GM21526 (cell line): ENCODE measurements at regions not wholly inside any gene's neighbourhood (a gene's known extent, or its start where the extent isn't known, plus 50 kb on each side); places are given as distances from the start of the nearest gene placed in this dataset.

Source experiments
- ATAC-seq: cut with Tn5 transposase; IDR thresholded peaks from one replicate; pipeline ENCODE4 v1.9.1; 2021; ENCODE audit warnings: moderate library complexity; ENCODE audit not compliant: unreplicated experiment, low FRiP score

DNA sequence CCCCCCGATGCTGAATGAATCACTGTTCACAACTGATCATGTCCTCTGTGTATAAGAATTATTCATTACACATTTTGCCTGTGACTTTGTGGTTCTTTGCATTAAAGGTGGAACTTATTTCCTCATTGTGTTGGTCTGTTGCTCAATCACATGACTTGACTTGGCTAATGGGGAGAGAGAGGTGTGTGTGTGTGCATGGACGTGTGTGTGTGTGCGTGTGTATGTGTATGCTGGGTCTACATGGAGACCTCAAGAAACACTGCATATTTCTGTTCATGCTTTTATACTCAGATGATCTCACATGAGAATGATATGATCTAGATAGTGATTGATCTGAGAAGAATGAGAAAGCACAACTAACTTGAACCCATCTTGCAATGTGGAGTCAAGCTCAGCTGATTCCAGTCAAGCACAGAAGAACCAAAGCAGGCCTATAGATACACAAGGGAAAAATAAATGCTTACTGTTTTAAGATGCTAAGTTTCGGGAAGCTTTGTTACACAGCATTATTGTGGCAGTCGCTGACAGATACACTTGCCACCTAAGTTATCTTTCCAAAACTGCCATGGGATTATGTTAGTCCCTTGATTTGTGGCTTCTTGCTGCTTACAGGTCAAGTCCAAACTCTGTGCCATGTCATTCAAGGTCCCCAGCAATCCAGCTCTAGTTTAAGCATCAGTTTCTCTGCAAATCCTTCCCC lies 167.9 kb upstream of the ZFHX3 start:
- no peak for ATAC-seq

DNA sequence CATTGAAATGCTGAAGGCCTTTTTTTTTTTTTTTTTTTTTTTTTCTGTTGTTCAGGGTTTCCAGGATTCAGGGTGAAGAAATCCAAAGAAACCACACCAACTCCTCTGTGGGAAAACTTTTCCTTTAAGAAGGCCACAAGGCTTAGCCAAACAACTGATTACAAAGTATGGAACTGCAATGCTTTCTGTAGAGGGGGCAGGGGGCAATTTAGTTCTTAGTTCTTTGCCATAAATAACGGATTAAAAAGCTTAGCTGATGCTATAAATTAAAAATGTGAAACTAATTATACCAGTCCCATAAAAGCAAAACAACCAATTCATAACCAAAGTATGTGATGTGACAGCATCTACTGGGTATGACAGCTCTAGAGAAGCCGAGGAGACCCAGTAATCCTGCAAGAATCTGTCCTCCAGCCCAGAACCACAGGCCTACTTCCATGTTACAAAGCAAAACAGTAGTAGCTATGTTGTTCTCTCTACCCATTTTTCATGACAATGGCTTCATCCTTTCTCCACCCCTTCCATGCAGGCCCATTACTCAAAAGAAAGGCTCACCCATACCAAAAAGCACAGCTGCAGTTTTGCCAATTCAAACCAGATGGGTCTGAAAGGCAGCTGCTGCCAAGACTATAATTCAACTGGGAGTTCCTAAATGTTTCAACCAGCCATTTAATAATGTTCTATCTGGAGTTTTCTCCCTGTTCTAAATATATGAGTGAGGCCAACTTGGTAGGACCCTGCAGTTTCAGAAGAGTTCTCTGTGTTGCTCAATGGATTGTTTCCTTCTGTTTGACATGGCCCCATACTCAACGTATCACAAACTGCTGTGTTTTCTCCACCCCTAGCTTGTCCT lies 167.1 kb upstream of the ZFHX3 start:
- no peak for ATAC-seq

DNA sequence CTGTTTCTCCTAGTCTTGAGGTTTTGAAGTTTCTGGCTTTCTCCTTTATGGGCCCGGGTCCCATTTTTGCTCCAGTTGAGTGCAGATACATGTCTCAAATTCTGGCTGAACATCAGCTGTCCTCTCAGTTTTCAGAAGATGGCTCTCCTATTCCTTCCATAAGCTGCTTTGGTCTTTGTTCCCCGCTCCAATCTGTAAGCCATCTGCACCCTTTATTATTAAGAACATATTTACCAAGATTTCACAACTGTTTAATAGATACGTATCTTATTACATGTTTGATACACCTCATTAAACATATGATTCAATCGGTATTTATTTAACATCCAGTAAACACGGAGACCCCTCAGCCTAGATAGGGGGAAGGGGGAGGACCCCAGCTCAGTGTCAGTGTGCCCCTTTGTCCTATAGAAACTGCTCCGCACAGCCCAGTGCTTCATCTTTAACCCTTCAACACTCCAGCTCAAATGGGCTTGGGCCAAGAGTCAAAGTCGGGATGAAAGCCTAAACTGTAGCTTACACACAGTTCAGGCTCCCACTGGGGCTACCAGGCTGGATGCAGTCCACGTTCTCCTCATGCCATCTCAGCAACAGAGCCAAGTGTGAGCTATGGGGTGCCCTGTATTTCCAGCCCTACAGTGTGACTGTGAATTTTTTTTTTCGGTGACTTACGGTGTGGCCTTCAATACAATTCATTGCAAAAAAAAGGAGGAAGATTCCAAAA lies 166.0 kb upstream of the ZFHX3 start:
- ATAC-seq: no peak

DNA sequence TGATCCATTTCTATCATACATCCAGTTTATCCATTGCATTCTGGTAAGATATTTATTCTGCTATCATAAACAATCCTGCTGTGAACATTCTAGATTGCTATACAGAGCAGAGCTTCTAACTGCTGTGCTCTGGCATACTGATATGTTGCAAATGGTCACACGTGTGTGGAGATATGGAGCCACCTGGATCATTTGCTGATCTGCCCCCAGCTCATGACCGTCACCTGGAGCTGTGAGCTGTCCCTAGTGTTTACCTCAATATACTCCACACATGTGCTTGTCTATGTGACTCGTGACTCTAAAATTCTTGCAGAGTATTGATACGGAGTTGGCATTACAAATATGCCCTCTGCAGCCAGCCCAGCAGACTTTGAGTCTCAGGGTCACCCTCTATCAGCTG lies 164.5 kb upstream of the ZFHX3 start:
- ATAC-seq: no peak

DNA sequence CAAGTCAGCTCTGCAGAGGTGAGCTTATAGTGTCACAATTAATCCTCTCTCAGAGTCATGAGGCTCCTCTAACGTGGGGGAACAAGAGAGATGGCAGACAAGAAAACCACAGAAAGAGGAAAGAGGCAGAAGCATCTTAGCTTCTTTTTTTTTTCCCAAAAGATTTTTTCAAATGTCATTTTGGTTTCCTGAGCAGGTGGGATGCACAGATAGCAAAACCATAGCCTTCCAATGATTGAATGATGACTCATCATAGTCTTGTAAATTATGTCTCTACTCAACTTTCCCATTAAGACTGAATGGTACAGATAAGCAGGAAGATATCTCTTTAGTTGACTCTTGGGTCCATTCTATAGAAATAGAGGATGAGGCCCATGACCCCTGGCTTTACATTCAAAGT lies 162.8 kb upstream of the ZFHX3 start:
- ATAC-seq: no peak

DNA sequence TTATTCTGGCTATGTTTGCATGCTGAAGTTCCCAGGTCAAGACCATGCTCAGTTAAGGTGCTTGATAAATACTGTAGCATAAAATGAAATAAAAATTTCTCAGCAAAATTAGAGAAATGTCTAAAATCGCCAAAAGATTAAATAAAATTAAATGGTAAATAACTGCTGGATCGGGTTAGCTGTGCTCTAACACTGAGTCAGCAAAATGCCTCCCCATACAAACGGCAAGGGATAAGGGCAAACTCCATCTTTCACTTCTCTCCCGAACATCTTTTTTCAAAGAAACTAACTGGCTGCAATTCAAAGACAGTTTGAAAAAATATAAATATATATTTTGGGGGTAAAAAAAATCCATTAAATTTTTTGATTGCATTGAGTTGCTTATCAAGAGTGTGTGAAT lies 162.2 kb upstream of the ZFHX3 start:
- no peak for ATAC-seq

DNA sequence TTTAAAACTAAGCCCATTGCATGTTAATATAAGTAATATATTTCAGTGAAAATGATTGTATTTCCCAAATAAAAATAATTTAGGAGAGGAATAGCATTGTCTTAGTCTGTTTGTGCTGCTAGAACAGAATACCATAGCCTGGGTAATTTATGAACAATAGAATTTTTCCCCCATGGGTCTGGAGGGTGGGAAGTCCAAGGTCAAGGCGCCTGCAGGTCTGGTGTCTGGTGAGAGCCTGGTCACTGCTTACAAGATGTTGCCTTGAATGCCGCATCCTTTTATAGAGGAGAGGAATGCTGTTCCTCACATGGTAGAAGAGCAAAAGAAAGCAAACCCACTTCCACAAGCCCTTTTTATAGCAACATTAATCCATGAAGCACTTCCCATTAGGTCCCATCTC lies 161.3 kb upstream of the ZFHX3 start:
- no peak for ATAC-seq

DNA sequence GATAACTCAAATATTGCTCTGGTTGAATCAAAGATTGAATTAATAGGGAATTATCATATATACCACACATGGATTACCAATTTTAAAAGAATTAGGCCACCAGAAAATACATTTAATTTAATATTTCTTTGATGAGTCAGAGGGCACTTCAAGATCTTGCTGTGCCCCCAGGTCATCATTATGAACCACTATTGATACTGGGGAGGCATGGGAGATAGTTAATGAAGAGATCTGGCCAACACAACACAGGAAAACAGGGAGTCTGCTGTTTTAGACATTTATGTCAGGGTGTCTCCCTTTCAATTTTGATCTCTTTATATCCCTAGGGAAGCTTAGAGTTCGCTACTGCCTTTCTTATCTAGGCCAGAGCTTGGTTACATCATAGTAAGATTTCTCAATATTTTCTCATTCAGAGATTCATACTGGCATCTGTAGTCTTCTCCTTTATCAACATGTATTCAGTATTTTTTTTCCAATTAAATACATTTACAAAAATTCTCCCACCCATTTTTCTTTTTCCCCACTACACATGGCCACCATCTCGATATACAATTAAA lies 158.3 kb upstream of the ZFHX3 start:
- no peak for ATAC-seq

DNA sequence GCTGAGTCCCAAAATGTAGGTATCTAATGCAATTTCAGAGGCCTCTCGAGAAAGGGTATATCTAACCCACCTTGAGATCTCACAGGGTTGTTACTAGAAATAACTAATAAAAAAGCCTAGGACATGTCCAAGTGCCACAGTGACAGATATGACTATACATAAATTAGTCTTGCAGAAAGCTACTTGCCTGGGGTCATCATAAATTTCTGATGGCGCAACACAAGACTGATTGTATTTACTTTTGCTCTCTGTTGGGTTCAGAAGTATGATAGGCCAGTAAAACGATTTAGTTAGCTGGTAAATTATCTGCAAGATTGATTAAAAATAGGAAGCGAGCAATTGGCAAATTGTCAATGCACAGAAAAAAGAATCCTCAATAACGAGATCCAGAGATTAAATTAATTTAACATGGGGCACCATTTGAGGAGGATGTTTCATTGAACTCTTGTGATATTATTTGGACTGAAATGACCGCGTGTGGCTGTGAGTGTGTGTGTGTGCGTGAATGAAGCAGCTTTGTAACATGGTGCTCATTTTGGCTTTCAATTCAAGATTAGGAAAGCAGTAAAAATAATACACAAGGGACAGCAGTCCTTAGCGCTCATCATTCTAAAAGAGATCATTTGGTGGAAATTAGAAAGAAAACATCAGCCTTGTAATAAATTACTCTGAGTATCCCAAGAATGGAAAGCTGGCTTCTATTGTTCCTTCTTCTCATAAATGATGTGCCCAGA lies 157.4 kb upstream of the ZFHX3 start:
- no peak for ATAC-seq

DNA sequence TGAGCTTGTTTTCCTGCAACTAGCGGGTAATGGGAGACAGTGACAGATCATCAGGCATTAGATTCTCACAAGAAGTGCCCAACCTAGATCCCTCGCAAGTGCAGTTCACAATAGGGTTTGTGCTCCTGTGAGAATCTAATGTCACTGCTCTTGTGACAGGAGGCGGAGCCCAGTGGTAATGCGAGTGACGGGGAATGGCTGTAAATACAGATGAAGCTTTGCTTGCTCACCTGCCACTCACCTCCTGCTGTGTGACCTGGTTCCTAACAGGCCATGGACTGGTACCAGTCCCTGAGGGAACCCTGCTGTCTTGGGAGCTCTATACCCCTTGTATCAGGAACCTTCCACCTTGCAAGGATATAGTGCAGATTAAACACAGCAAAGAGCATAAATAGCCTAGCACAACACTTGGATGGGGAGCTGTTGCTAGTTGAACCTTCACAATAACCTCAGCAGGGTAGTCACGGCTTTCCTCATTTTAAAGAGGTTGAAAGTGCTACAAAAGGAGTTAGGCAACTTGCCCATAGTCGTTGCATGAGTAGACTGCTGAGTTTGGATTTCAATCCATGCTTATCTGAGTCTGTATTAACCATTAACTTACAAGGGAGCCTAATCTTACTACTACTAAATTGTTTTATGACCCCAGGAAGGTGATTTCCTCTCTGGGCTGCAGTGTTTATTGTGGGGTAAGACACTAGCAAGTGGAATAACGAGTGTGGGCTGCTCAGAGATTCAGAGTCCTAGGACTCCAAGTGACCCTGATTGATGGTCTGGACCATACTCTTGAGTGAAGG lies 156.6 kb upstream of the ZFHX3 start:
- ATAC-seq: no peak

DNA sequence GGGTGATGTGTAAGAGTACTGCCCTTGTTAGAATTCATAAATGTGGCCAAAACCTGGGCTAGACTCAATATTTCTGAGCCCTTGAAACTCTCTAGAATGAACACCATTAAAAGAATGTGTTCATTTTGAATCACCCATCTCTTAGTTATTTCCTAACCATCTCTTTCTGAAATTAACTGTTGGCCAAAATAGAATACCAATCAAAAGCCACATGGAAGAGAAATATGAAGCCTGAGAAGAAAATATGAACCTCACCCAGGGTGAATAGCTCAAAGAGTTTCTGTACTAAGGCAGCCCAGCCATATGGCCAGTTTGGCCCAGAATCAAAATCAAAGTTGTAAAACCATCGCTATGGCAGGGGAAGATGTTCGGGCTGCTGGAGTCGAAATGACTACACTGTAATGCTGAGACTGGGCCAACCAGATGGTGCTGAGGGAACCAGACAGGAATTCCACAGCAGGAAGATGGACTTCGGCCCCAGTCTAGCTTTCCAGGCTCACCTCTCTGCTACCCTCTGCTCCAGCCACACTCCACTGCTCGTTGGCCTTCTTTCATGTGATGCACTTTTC lies 154.3 kb upstream of the ZFHX3 start:
- no peak for ATAC-seq

DNA sequence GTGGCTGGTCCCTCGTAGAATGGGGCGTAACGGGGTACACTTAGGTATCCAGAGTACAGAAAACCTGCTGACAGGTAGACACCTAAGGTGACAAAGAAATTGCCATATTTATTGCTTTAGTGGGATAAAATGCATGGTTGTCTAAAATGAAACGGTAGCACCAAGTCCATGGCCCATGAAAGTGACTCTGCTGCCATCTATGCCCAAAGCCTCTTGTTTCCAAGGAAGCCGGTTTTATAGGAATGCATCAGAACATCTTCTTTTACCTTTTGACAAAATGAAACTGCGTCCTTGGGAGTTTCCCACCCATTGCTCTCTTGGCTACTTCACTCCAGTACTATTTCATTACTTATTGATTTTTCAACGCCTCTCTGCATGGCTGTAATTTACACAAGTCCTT lies 151.3 kb upstream of the ZFHX3 start:
- ATAC-seq: no peak

DNA sequence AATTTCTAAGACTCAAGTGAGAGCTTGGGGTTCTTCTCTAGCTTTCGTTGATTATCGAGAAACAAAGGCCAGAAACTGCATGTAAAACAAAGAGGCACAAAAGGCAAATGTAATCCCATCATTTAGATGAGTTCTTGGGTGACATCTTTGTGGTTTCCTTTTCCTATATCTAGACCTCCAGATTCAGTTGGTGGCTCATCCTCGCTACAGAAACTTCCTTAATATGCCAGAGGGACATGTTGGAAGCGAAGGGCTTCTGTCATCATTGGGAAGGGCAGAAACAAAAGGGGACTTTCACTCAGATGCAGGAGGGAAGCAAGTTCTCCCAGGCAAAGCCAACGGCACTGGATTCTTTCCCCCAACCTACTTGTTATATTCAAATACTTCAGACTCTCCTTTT lies 150.6 kb upstream of the ZFHX3 start:
- ATAC-seq: no peak

DNA sequence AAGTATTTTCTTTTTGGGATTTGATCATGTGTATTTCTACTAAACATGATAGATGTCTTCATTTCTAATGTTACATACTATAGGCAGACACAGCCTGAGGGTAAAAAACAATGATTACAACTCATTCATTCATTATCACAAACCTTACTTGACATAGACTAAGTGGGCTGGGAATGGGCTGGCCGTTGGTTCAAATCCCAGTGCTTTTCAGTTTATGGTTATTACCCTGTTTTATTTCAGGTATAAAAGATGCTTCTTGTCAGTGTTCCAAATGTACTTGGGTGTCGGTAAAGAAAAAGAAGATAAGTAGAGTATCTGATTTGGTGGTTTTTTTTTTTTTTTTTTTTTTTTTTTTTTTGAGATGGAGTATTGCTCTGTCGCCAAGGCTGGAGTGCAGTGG lies 149.7 kb upstream of the ZFHX3 start:
- no peak for ATAC-seq

DNA sequence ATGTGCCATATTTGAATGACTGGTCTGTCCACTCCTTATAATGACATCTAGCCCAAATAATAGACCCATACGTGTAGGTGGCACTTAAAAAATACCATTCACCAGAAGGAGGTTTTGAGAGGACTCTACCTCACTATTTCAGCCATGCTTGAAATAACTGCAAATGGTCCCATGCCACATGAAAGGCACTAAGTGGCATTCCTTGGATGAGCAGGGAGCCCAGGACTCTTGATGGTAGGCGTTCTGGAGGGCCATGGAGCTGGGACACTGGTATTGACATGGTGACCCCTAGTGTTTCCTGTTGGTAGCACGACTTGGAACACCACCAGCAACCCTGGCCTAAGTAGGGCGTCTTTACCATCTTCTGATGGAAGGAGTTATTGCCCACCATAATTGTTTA lies 148.7 kb upstream of the ZFHX3 start:
- ATAC-seq: peak; percentile 91

DNA sequence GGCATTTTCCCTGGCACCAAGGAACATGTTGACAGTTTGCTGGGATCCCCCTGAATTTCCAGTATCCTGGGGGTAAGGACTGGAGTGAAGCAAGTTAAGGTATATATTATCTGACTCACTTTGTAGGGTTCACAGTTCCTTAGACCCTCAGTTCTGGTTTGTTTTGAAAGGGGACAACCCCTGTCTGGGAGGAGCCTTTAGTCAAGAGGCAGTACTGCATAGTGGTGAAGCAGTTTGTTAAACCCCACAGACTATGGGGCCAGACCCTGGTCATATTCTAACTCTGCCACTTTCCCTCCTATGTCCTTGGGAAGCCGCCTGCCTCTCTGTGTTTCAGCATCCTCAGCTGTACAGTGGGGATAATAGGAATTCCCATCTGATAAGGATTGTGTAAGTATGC lies 145.5 kb upstream of the ZFHX3 start:
- ATAC-seq: no peak

DNA sequence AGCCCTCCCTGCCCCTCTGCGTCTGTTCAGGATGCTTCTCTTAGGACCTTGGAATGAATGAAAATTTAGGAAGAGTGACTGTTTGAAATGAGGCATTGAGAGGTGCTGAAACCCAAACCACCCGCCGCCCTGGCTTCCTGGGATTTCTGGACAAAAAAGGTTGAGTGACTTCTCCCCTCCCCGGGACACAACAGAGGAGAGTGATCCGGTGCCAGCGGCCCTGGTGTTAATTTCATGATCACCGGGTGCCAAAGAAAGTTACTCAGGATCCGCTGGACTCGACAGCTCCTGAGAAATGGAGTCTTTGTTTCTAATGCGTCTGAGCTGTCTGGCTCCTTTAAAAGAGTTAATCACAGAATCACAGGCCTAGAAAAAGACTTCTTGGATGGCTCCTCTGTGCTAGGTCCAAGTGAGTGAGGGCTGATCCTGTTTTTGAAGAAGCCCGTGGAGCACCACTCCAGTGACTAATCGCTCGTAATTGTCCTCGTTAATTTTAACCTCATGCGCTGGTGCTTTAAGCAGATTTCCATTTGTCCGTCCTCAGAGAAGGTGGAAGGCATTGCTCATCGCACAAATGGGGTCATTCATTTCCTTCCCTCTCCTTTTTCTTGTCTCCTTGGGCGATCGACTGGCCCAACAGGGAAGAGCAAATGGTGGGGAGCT lies 144.4 kb upstream of the ZFHX3 start:
- ATAC-seq: no peak

DNA sequence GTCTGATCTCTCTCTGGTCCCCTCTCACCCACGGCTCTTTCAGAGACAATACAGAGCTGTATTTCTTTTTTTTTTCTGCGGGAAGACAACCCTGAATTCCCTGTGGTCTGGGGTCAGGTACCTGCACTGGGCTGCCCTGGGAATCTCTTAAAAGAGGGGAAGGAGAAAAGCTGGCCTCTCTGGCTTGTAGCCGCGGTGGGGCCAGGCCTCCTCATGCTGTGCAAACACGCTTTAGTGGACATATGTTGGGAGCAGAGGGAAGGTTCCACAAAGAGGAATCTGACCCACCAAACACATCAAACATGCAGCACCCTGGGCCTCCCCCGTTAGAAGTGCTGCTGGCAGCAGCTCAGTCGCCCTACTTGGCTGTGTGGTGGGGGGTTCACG lies 143.7 kb upstream of the ZFHX3 start:
- ATAC-seq: no peak
